SK-N-SH (cell line): ENCODE measurements at regions not wholly inside any gene's neighbourhood (a gene's known extent, or its start where the extent isn't known, plus 50 kb on each side); places are given as distances from the start of the nearest gene placed in this dataset.

Source experiments
- EZH2phosphoT487 ChIP-seq: fragments of 200-600 bp; sonication (generic); IDR thresholded peaks from 2 replicates; pipeline ENCODE4 v1.6.1; 2017; ENCODE audit warnings: low read depth, mixed run types, mild to moderate bottlenecking, antibody characterized with exemption, moderate library complexity, borderline replicate concordance
- TF ChIP-seq, protein P1 (sequence below): fragments of 200-600 bp; sonication (generic); IDR thresholded peaks from 2 replicates; pipeline ENCODE4 v1.6.1; 2017; ENCODE audit warnings: antibody characterized with exemption, mild to moderate bottlenecking, moderate library complexity
- TF ChIP-seq, protein P2 (sequence below): fragments of 150-350 bp; IDR thresholded peaks from 2 replicates; pipeline ENCODE4 v1.6.1; 2016; ENCODE audit warnings: mild to moderate bottlenecking, low read depth, low read length

DNA sequence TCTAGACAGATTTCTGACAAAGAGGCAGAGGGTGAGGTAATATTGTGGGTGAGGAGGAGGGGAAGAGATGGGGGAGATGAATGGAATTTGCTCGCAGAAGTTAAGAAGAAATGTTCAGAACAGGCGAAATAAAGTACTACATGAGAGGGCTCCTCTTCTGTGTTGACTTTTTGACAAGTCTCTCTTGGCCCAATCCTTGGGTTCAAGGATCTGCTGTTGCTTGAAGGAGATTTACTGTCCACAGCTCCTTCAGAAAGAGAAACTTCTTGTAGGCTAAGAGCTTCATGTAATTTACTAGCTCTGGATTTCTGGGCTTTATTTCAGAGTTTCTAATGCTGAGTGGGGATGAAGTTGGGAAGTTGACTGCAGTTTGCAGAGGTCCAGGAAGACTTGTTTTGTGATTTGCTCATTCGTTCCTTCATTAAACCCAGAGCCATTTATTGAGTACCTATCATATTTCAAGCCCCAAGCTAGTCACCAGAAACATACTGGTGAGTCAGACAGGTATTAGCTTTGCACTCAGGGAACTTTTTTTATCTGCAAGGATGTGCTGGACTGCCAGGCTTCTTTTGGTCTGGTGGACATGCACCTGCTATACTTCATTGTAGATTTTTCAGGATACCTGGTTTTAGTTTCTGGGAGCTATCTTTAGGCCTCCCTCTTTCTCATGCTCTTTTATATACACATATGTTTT lies 402.9 kb upstream of the CLINT1 start:
- TF ChIP-seq, protein P1, sequence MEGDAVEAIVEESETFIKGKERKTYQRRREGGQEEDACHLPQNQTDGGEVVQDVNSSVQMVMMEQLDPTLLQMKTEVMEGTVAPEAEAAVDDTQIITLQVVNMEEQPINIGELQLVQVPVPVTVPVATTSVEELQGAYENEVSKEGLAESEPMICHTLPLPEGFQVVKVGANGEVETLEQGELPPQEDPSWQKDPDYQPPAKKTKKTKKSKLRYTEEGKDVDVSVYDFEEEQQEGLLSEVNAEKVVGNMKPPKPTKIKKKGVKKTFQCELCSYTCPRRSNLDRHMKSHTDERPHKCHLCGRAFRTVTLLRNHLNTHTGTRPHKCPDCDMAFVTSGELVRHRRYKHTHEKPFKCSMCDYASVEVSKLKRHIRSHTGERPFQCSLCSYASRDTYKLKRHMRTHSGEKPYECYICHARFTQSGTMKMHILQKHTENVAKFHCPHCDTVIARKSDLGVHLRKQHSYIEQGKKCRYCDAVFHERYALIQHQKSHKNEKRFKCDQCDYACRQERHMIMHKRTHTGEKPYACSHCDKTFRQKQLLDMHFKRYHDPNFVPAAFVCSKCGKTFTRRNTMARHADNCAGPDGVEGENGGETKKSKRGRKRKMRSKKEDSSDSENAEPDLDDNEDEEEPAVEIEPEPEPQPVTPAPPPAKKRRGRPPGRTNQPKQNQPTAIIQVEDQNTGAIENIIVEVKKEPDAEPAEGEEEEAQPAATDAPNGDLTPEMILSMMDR: no peak
- TF ChIP-seq, protein P2, sequence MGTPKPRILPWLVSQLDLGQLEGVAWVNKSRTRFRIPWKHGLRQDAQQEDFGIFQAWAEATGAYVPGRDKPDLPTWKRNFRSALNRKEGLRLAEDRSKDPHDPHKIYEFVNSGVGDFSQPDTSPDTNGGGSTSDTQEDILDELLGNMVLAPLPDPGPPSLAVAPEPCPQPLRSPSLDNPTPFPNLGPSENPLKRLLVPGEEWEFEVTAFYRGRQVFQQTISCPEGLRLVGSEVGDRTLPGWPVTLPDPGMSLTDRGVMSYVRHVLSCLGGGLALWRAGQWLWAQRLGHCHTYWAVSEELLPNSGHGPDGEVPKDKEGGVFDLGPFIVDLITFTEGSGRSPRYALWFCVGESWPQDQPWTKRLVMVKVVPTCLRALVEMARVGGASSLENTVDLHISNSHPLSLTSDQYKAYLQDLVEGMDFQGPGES: no peak
- TF ChIP-seq EZH2phosphoT487: no peak
